K562 (cell line): ENCODE measurements at regions not wholly inside any gene's neighbourhood (a gene's known extent, or its start where the extent isn't known, plus 50 kb on each side); places are given as distances from the start of the nearest gene placed in this dataset.

Experiments used
- ATAC-seq: fragments of 200-7000 bp; cut with Tn5 transposase; 3 replicates; pipeline ENCODE4 v1.9.1; 2020; ENCODE audit warnings: moderate library complexity
- BruUV-seq: library from RNA; stranded (reverse); fragments of 400-500 nt; replicated peaks from 2 replicates; lab custom pipeline; 2021; lab: Mats Ljungman, UMichigan
- CTCF ChIA-PET: fragments of 300-600 bp; formaldehyde crosslinking; extraction: SDS; loops from one replicate; lab custom pipeline; 2021; ENCODE audit warnings: low intra/inter-chr PET ratio; lab: Yijun Ruan, JAX
- POLR2A ChIA-PET: fragments of 300-600, 350-650 bp; sonication (Branson Sonifier 250); formaldehyde crosslinking; extraction: SDS; loops from one replicate; lab custom pipeline; 2021; ENCODE audit warnings: antibody characterized with exemption, inconsistent platforms; lab: Yijun Ruan, JAX
- DNase-seq, 4 experiments: peaks; one replicate each; pipeline versions ENCODE4 v3.0.0 to v3.0.0-alpha.2; 2011 to 2018; ENCODE audit warnings: low spot score in 3 of 4, mixed read lengths in 3 of 4; ENCODE audit errors: extremely low read depth in 1 of 4
- FAIRE-seq: peaks from 2 replicates; lab custom pipeline; 2011; peaks lifted over from hg19 to GRCh38; lab: Jason Lieb, UNC
- H2AFZ ChIP-seq: 2 replicates; pipeline ENCODE4 v1.6.0; 2011; ENCODE audit warnings: low read depth, low read length, control low read depth, inconsistent platforms
- H3K27ac ChIP-seq: fragments of 200-600 bp; 3 replicates; pipeline ENCODE4 v1.8.0; 2011; ENCODE audit warnings: low read depth, mild to moderate bottlenecking, control low read depth, inconsistent platforms, low read length, moderate library complexity, mixed read lengths; ENCODE audit errors: extremely low read depth
- H3K27me3 ChIP-seq, 2 experiments: fragments of 300-600 bp in 1 of 2; 2 replicates in 1 of 2; 3 replicates in 1 of 2; pipeline versions ENCODE4 v1.6.0 to v1.8.0; 2011; ENCODE audit warnings: inconsistent platforms in 2 of 2, low read length in 2 of 2, mild to moderate bottlenecking in 1 of 2, mixed read lengths in 1 of 2, moderate library complexity in 1 of 2; ENCODE audit not compliant: control insufficient read depth in 2 of 2, insufficient read depth in 2 of 2
- H3K36me3 ChIP-seq: fragments of 300-600 bp; 3 replicates; pipeline ENCODE4 v1.8.0; 2011; ENCODE audit warnings: mild to moderate bottlenecking, low read length, inconsistent platforms; ENCODE audit not compliant: control insufficient read depth, insufficient read depth
- H3K4me1 ChIP-seq, 2 experiments: fragments of 200-600 bp in 1 of 2; replicated peaks in 1 of 2; 2 replicates in 1 of 2; 3 replicates in 1 of 2; pipeline versions ENCODE4 v1.5.1 to v1.8.0; 2011; ENCODE audit warnings: inconsistent platforms in 2 of 2, low read length in 2 of 2, mild to moderate bottlenecking in 1 of 2, mixed read lengths in 1 of 2, moderate library complexity in 1 of 2; ENCODE audit not compliant: control insufficient read depth in 2 of 2, insufficient read depth in 2 of 2
- H3K4me2 ChIP-seq: 2 replicates; pipeline ENCODE4 v1.6.1; 2011; ENCODE audit warnings: low read length, control low read depth, inconsistent platforms, mixed read lengths; ENCODE audit not compliant: insufficient read depth
- H3K4me3 ChIP-seq: fragments of 200-600 bp; sonication (generic), shearing (Covaris generic); 2 replicates; pipeline ENCODE4 v1.5.1; 2016; ENCODE audit warnings: control low read depth, inconsistent platforms
- H3K79me2 ChIP-seq: fragments of 200-600 bp; 3 replicates; pipeline ENCODE4 v1.8.0; 2011; ENCODE audit warnings: low read length, inconsistent platforms; ENCODE audit not compliant: control insufficient read depth, insufficient read depth
- H3K9ac ChIP-seq, 2 experiments: 2 replicates each; pipeline versions ENCODE4 v1.6.0 to v1.6.1; 2011; ENCODE audit warnings: low read depth in 2 of 2, low read length in 2 of 2, control low read depth in 1 of 2, inconsistent platforms in 1 of 2, mild to moderate bottlenecking in 1 of 2, mixed read lengths in 1 of 2; ENCODE audit not compliant: insufficient read depth in 1 of 2
- H3K9me1 ChIP-seq: one replicate; pipeline ENCODE4 v1.6.0; 2011; ENCODE audit warnings: inconsistent platforms, mild to moderate bottlenecking, low read length, moderate library complexity; ENCODE audit not compliant: control insufficient read depth, insufficient read depth
- H3K9me3 ChIP-seq: replicated peaks from 2 replicates; pipeline ENCODE4 v1.5.1; 2011; ENCODE audit warnings: low read depth, low read length, inconsistent platforms; ENCODE audit not compliant: control insufficient read depth, insufficient read depth
- H4K20me1 ChIP-seq: replicated peaks from 2 replicates; pipeline ENCODE4 v1.6.1; 2011; ENCODE audit warnings: low read length, inconsistent platforms, mixed read lengths; ENCODE audit not compliant: control insufficient read depth, insufficient read depth
- BCL6 ChIP-seq: fragments of 250-450 bp; sonication (Bioruptor Pico); IDR thresholded peaks from 2 replicates; pipeline ENCODE4 v1.4.0; 2020
- CHCHD3 ChIP-seq: fragments of 250-450 bp; sonication (Bioruptor Pico); IDR thresholded peaks from 2 replicates; pipeline ENCODE4 v2.1.2; 2022; ENCODE audit warnings: mild to moderate bottlenecking
- CHD1 ChIP-seq: fragments of 200-600 bp; sonication (generic); IDR thresholded peaks from one replicate; pipeline ENCODE4 v1.6.1; 2012; ENCODE audit warnings: mild to moderate bottlenecking, moderate library complexity, low read length, inconsistent platforms
- DIDO1 ChIP-seq: fragments of 450-650 bp; IDR thresholded peaks from 2 replicates; pipeline ENCODE4 v1.6.1; 2016; ENCODE audit warnings: low read depth, missing biosample characterization, missing genetic modification characterization
- ETS1 ChIP-seq: conservative IDR thresholded peaks from 2 replicates; pipeline ENCODE4 v1.6.1; 2011; ENCODE audit warnings: low read depth, mild to moderate bottlenecking, low read length; ENCODE audit not compliant: control insufficient read depth
- HDAC8 ChIP-seq: fragments of 450-650 bp; IDR thresholded peaks from 2 replicates; pipeline ENCODE4 v1.6.1; 2016; ENCODE audit warnings: mild to moderate bottlenecking, missing genetic modification characterization, moderate library complexity, missing compliant biosample characterization
- HLTF ChIP-seq: fragments of 450-650 bp; IDR thresholded peaks from 2 replicates; pipeline ENCODE4 v1.6.1; 2016
- HMGN3 ChIP-seq: IDR thresholded peaks from 2 replicates; pipeline ENCODE4 v1.6.1; 2011; ENCODE audit warnings: borderline replicate concordance, low read depth, mild to moderate bottlenecking, mixed read lengths, low read length; ENCODE audit not compliant: insufficient read length; ENCODE audit errors: extremely low read depth
- LCOR ChIP-seq: sonication (generic); formaldehyde crosslinking; IDR thresholded peaks from 2 replicates; pipeline ENCODE4 v1.8.0; 2022; ENCODE audit warnings: mild to moderate bottlenecking, missing genetic modification reagents
- NR2F6 ChIP-seq: fragments of 450-650 bp; formaldehyde crosslinking; IDR thresholded peaks from 2 replicates; pipeline ENCODE4 v1.4.0; 2020; ENCODE audit warnings: mild to moderate bottlenecking
- NRF1 ChIP-seq, 2 experiments: fragments of 450-650 bp; IDR thresholded peaks in 1 of 2; conservative IDR thresholded peaks in 1 of 2; 2 replicates each; pipeline ENCODE4 v1.6.1; 2014; ENCODE audit warnings: mild to moderate bottlenecking in 2 of 2
- PKNOX1 ChIP-seq: fragments of 450-650 bp; IDR thresholded peaks from 2 replicates; pipeline ENCODE4 v1.6.1; 2016
- PTRF ChIP-seq: fragments of 450-650 bp; IDR thresholded peaks from 2 replicates; pipeline ENCODE4 v1.6.1; 2016; ENCODE audit warnings: mild to moderate bottlenecking, missing genetic modification characterization, missing compliant biosample characterization
- TCF15 ChIP-seq: fragments of 250-450 bp; sonication (Bioruptor Pico); IDR thresholded peaks from 2 replicates; pipeline ENCODE4 v1.8.0; 2022; ENCODE audit warnings: moderate library complexity, mild to moderate bottlenecking, inconsistent platforms
- THRAP3 ChIP-seq: fragments of 450-650 bp; IDR thresholded peaks from 2 replicates; pipeline ENCODE4 v1.6.1; 2016; ENCODE audit warnings: mild to moderate bottlenecking, inconsistent platforms, borderline replicate concordance
- TRIM25 ChIP-seq: fragments of 450-650 bp; IDR thresholded peaks from 2 replicates; pipeline ENCODE4 v1.7.0; 2016; ENCODE audit warnings: borderline replicate concordance
- YBX1 ChIP-seq: fragments of 450-650 bp; IDR thresholded peaks from 2 replicates; pipeline ENCODE4 v1.7.1; 2016; ENCODE audit warnings: mild to moderate bottlenecking
- ZBTB17 ChIP-seq: fragments of 450-650 bp; formaldehyde crosslinking; IDR thresholded peaks from 2 replicates; pipeline ENCODE4 v1.4.0; 2020; ENCODE audit warnings: mild to moderate bottlenecking
- ZNF12 ChIP-seq: sonication (generic); formaldehyde crosslinking; IDR thresholded peaks from 2 replicates; pipeline ENCODE4 v1.4.0; 2020; ENCODE audit warnings: mild to moderate bottlenecking, missing genetic modification reagents
- WGBS: fragments of 100-300 bp; shearing (Covaris generic); methylation state at CpG from one replicate; pipeline ENCODE4 v1.1.6; 2016; ENCODE audit warnings: low coverage, mixed read lengths; ENCODE audit not compliant: insufficient coverage; ENCODE audit errors: missing lambda C conversion rate; 5-methylcytosine and 5-hydroxymethylcytosine counted together
- in situ Hi-C: fragments of 300-500 bp; cut with MboI; formaldehyde crosslinking; loops from 4 replicates; pipeline ENCODE4 v1.15.0; 2018; ENCODE audit warnings: inconsistent platforms, mixed read lengths
- intact Hi-C: fragments of 100-400 bp; cut with micrococcal nuclease; formaldehyde crosslinking; loops from 2 replicates; pipeline ENCODE4 v1.14.2; 2022

- TF ChIP-seq YBX1 (no peak), LCOR (CRISPR knock-in tag) (no peak), CHCHD3 (CRISPR knock-in tag) (no peak), PKNOX1 (no peak), ZNF12 (no peak), HDAC8 (tag) (no peak), ETS1 (no peak)
Measured at GRCh38 chr10:33461295-33461640, 126.8 kb upstream of the NRP1 start (continued).

- 0% methylated on average over 5 of the region's 5 CpGs for WGBS
- no peaks in the 10 kb centered on the region for H3K9me3 ChIP-seq
- no peak overlapping the region for H3K4me3 ChIP-seq
- intact Hi-C loops = no loop called here
- no TSS peak for BruUV-seq
- H3K36me3 ChIP-seq = no peaks in the 10 kb centered on the region
- TF ChIP-seq TCF15 (no peak), PTRF (tag) (no peak), BCL6 (no peak), ZBTB17 (CRISPR knock-in tag) (no peak), DIDO1 (tag) (no peak), HLTF (no peak), THRAP3 (no peak), NR2F6 (no peak), CHD1 (no peak), NRF1 (conservative IDR thresholded peaks at IDR 0.05 in 1 of 2, IDR thresholded peaks at IDR 0.05 in 1 of 2) (no peak), HMGN3 (no peak), TRIM25 (no peak)
- TF ChIP-seq, all 486 proteins: peak for 0
- CTCF ChIA-PET = interaction anchor here (0.6 kb wide), 1 partner anchor 131 kb away, joined by 3 read pairs; no protein-coding TSS in a partner anchor
- H4K20me1 ChIP-seq = no peaks in the 10 kb centered on the region
- no peak overlapping the region for H2AFZ ChIP-seq
- H3K79me2 ChIP-seq = no peaks in the 10 kb centered on the region
- H3K9me1 ChIP-seq = no peaks in the 10 kb centered on the region
- H3K9ac ChIP-seq = no peak overlapping the region
- in situ Hi-C loops = no loop called here
- FAIRE-seq (no peak), ATAC-seq (no peak), DNase-seq (no peak)
- POLR2A ChIA-PET = no interaction called here
- no peaks in the 10 kb centered on the region for H3K27me3 ChIP-seq
- no peaks in the 10 kb centered on the region for H3K4me1 ChIP-seq
- no peak overlapping the region for H3K27ac ChIP-seq
- no peak overlapping the region for H3K4me2 ChIP-seq
Measured at GRCh38 chr10:33460505-33461294, 126.2 kb upstream of the NRP1 start.
